ENCODE measurements at regions not wholly inside any gene's neighbourhood (a gene's known extent, or its start where the extent isn't known, plus 50 kb on each side); places are given as distances from the start of the nearest gene placed in this dataset.

DNA sequence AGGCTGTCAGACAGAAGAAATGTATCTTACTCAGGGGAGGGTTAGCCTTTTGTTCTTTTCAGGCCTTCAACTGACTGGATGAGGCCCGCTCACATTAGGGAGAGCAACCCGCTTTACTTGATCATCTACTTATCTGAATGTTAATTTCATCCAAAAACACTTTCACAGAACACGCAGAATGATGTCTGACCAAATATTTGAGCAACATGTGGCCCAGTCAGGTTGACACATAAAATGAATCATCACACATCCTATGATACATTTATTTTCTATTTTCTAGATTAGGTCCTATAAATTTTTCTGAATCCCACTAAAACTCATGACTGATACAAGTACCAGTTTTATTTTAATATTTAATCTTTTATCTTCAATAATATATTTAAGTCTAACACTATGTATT lies 260.3 kb downstream of the IL15 start:
- ATAC-seq: no peak
- TF ChIP-seq ZFP3 (CRISPR knock-in tag; IDR thresholded peaks at IDR 0.05) (no peak), OSR1 (CRISPR knock-in tag; IDR thresholded peaks at IDR 0.05) (no peak), GLIS3 (CRISPR knock-in tag; IDR thresholded peaks at IDR 0.05) (no peak), ARNTL (CRISPR knock-in tag; IDR thresholded peaks at IDR 0.05; ENCODE audit: borderline replicate concordance, low read depth) (no peak), SNAI2 (CRISPR knock-in tag; IDR thresholded peaks at IDR 0.05) (no peak), BACH2 (CRISPR knock-in tag; IDR thresholded peaks at IDR 0.05; ENCODE audit: borderline replicate concordance) (no peak), CSDC2 (CRISPR knock-in tag; IDR thresholded peaks at IDR 0.05) (no peak), PPARA (CRISPR knock-in tag; IDR thresholded peaks at IDR 0.05; ENCODE audit: borderline replicate concordance) (no peak), ZFP30 (CRISPR knock-in tag; IDR thresholded peaks at IDR 0.05) (no peak), ESRRG (CRISPR knock-in tag; IDR thresholded peaks at IDR 0.05) (no peak), ZNF565 (CRISPR knock-in tag; conservative IDR thresholded peaks at IDR 0.05; ENCODE audit: low read depth) (no peak)
- TF ChIP-seq, protein P1, sequence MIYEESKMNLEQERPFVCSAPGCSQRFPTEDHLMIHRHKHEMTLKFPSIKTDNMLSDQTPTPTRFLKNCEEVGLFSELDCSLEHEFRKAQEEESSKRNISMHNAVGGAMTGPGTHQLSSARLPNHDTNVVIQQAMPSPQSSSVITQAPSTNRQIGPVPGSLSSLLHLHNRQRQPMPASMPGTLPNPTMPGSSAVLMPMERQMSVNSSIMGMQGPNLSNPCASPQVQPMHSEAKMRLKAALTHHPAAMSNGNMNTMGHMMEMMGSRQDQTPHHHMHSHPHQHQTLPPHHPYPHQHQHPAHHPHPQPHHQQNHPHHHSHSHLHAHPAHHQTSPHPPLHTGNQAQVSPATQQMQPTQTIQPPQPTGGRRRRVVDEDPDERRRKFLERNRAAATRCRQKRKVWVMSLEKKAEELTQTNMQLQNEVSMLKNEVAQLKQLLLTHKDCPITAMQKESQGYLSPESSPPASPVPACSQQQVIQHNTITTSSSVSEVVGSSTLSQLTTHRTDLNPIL (CRISPR knock-in tag; IDR thresholded peaks at IDR 0.05; ENCODE audit: low read depth): no peak
- TF ChIP-seq, protein P2, sequence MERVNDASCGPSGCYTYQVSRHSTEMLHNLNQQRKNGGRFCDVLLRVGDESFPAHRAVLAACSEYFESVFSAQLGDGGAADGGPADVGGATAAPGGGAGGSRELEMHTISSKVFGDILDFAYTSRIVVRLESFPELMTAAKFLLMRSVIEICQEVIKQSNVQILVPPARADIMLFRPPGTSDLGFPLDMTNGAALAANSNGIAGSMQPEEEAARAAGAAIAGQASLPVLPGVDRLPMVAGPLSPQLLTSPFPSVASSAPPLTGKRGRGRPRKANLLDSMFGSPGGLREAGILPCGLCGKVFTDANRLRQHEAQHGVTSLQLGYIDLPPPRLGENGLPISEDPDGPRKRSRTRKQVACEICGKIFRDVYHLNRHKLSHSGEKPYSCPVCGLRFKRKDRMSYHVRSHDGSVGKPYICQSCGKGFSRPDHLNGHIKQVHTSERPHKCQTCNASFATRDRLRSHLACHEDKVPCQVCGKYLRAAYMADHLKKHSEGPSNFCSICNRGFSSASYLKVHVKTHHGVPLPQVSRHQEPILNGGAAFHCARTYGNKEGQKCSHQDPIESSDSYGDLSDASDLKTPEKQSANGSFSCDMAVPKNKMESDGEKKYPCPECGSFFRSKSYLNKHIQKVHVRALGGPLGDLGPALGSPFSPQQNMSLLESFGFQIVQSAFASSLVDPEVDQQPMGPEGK (CRISPR knock-in tag; IDR thresholded peaks at IDR 0.05; ENCODE audit: borderline replicate concordance): no peak
- TF ChIP-seq, protein P3, sequence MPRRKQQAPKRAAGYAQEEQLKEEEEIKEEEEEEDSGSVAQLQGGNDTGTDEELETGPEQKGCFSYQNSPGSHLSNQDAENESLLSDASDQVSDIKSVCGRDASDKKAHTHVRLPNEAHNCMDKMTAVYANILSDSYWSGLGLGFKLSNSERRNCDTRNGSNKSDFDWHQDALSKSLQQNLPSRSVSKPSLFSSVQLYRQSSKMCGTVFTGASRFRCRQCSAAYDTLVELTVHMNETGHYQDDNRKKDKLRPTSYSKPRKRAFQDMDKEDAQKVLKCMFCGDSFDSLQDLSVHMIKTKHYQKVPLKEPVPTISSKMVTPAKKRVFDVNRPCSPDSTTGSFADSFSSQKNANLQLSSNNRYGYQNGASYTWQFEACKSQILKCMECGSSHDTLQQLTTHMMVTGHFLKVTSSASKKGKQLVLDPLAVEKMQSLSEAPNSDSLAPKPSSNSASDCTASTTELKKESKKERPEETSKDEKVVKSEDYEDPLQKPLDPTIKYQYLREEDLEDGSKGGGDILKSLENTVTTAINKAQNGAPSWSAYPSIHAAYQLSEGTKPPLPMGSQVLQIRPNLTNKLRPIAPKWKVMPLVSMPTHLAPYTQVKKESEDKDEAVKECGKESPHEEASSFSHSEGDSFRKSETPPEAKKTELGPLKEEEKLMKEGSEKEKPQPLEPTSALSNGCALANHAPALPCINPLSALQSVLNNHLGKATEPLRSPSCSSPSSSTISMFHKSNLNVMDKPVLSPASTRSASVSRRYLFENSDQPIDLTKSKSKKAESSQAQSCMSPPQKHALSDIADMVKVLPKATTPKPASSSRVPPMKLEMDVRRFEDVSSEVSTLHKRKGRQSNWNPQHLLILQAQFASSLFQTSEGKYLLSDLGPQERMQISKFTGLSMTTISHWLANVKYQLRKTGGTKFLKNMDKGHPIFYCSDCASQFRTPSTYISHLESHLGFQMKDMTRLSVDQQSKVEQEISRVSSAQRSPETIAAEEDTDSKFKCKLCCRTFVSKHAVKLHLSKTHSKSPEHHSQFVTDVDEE (CRISPR knock-in tag; IDR thresholded peaks at IDR 0.05): no peak
- TF ChIP-seq, protein P4, sequence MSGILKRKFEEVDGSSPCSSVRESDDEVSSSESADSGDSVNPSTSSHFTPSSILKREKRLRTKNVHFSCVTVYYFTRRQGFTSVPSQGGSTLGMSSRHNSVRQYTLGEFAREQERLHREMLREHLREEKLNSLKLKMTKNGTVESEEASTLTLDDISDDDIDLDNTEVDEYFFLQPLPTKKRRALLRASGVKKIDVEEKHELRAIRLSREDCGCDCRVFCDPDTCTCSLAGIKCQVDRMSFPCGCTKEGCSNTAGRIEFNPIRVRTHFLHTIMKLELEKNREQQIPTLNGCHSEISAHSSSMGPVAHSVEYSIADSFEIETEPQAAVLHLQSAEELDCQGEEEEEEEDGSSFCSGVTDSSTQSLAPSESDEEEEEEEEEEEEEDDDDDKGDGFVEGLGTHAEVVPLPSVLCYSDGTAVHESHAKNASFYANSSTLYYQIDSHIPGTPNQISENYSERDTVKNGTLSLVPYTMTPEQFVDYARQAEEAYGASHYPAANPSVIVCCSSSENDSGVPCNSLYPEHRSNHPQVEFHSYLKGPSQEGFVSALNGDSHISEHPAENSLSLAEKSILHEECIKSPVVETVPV (CRISPR knock-in tag; IDR thresholded peaks at IDR 0.05): no peak

- TF ChIP-seq ZNF70 (CRISPR knock-in tag; IDR thresholded peaks at IDR 0.05): no peak
- TF ChIP-seq, protein P1 (CRISPR knock-in tag; IDR thresholded peaks at IDR 0.05; ENCODE audit: low read depth): no peak
- no peak for TF ChIP-seq PPARA (CRISPR knock-in tag; IDR thresholded peaks at IDR 0.05; ENCODE audit: borderline replicate concordance)
- no peak for TF ChIP-seq RARB (CRISPR knock-in tag; IDR thresholded peaks at IDR 0.05)
- ATAC-seq: no peak
These were observed 262.0 kb downstream of the IL15 start for GRCh38 chr4:141898346-141898745.

- TF ChIP-seq BACH2 (CRISPR knock-in tag; IDR thresholded peaks at IDR 0.05; ENCODE audit: borderline replicate concordance): no peak
- no peak for TF ChIP-seq ZFP30 (CRISPR knock-in tag; IDR thresholded peaks at IDR 0.05)
- no peak for TF ChIP-seq ZNF8 (CRISPR knock-in tag; IDR thresholded peaks at IDR 0.05)
- no peak for TF ChIP-seq TOX (CRISPR knock-in tag; IDR thresholded peaks at IDR 0.05; ENCODE audit: borderline replicate concordance)
- TF ChIP-seq ISL1 (CRISPR knock-in tag; IDR thresholded peaks at IDR 0.05): no peak
- TF ChIP-seq ZNF565 (CRISPR knock-in tag; conservative IDR thresholded peaks at IDR 0.05; ENCODE audit: low read depth): no peak
- TF ChIP-seq OSR1 (CRISPR knock-in tag; IDR thresholded peaks at IDR 0.05): no peak
- no peak for TF ChIP-seq ESRRG (CRISPR knock-in tag; IDR thresholded peaks at IDR 0.05)
- no peak for TF ChIP-seq ZFP3 (CRISPR knock-in tag; IDR thresholded peaks at IDR 0.05)
- TF ChIP-seq ZC3H10 (CRISPR knock-in tag; IDR thresholded peaks at IDR 0.05): no peak
- TF ChIP-seq GLIS3 (CRISPR knock-in tag; IDR thresholded peaks at IDR 0.05): no peak
- TF ChIP-seq, protein P1 (CRISPR knock-in tag; IDR thresholded peaks at IDR 0.05; ENCODE audit: low read depth): no peak
- TF ChIP-seq, protein P4 (CRISPR knock-in tag; IDR thresholded peaks at IDR 0.05): no peak
- TF ChIP-seq, protein P2 (CRISPR knock-in tag; IDR thresholded peaks at IDR 0.05; ENCODE audit: borderline replicate concordance): no peak
- ATAC-seq: no peak
These were observed 262.7 kb downstream of the IL15 start for GRCh38 chr4:141899103-141899502.

Measured in SK-N-SH treated with all-trans-retinoic acid at 6 μM for 48 hours (cell line).